Nephron (organoid): ENCODE measurements at regions not wholly inside any gene's neighbourhood (a gene's known extent, or its start where the extent isn't known, plus 50 kb on each side); places are given as distances from the start of the nearest gene placed in this dataset.
"Not testable (repeated sequence)": the region's sequence is repeated elsewhere in the genome, so short reads cannot be mapped to it uniquely, and the experiment has no call there.

Experiments used
- H3K27ac Mint-ChIP-seq, 3 experiments: 2 replicates each; pipeline ENCODE4 v1.8.0; 2020; ENCODE audit warnings: mixed read lengths in 3 of 3, mild to moderate bottlenecking in 2 of 3, moderate library complexity in 1 of 3
- H3K27me3 Mint-ChIP-seq: 2 replicates; pipeline ENCODE4 v1.8.0; 2021; ENCODE audit warnings: low read depth, mild to moderate bottlenecking, moderate library complexity, mixed read lengths
- H3K36me3 Mint-ChIP-seq: 2 replicates; pipeline ENCODE4 v1.8.0; 2020; ENCODE audit warnings: low read depth, mixed read lengths
- H3K4me1 Mint-ChIP-seq: 2 replicates; pipeline ENCODE4 v1.8.0; 2020; ENCODE audit warnings: mixed read lengths
- H3K4me3 Mint-ChIP-seq, 3 experiments: 2 replicates each; pipeline ENCODE4 v1.8.0; 2020; ENCODE audit warnings: mild to moderate bottlenecking in 3 of 3, mixed read lengths in 3 of 3, moderate library complexity in 2 of 3
- H3K9me3 Mint-ChIP-seq: 2 replicates; pipeline ENCODE4 v1.8.0; 2020; ENCODE audit warnings: mixed read lengths
- CTCF ChIP-seq, 3 experiments: fragments of 200-600 bp; sonication (generic); IDR thresholded peaks; one replicate each; pipeline ENCODE4 v1.5.0; 2021; ENCODE audit warnings: antibody characterized with exemption in 3 of 3; ENCODE audit not compliant: unreplicated experiment in 3 of 3

- Mint-ChIP-seq H3K4me1 (peaks cover 6% of the 10 kb centered on the region), H3K4me3 (no peak overlapping the region), H3K27me3 (no peaks in the 10 kb centered on the region), H3K36me3 (no peaks in the 10 kb centered on the region), H3K27ac (no peak overlapping the region), H3K9me3 (peaks cover 14% of the 10 kb centered on the region)
- TF ChIP-seq CTCF (IDR thresholded peaks at IDR 0.05; ENCODE audit: unreplicated experiment in 3 of 3) = no peak
These were observed 202.9 kb downstream of the RPS24 start for GRCh38 chr10:78236416-78237015.

- not testable (repeated sequence) for H3K27ac Mint-ChIP-seq, H3K4me1 Mint-ChIP-seq, H3K4me3 Mint-ChIP-seq, H3K36me3 Mint-ChIP-seq, H3K27me3 Mint-ChIP-seq
- peaks cover 21% of the 10 kb centered on the region for H3K9me3 Mint-ChIP-seq
These were observed 204.3 kb downstream of the RPS24 start for GRCh38 chr10:78237951-78238350.

- Mint-ChIP-seq H3K4me1 (peaks cover 4% of the 10 kb centered on the region), H3K27me3 (peaks cover 10% of the 10 kb centered on the region), H3K36me3 (peaks cover 18% of the 10 kb centered on the region), H3K27ac (no peak overlapping the region), H3K9me3 (peaks cover 33% of the 10 kb centered on the region), H3K4me3 (no peak overlapping the region)
- no peak for TF ChIP-seq CTCF (IDR thresholded peaks at IDR 0.05; ENCODE audit: unreplicated experiment in 3 of 3)
These were observed 213.6 kb downstream of the RPS24 start for GRCh38 chr10:78247266-78247665.

- Mint-ChIP-seq H3K4me1 (peaks cover 4% of the 10 kb centered on the region), H3K27ac (no peak overlapping the region), H3K27me3 (peaks cover 12% of the 10 kb centered on the region), H3K4me3 (no peak overlapping the region), H3K36me3 (peaks cover 17% of the 10 kb centered on the region), H3K9me3 (peaks cover 31% of the 10 kb centered on the region)
- no peak for TF ChIP-seq CTCF (IDR thresholded peaks at IDR 0.05; ENCODE audit: unreplicated experiment in 3 of 3)
These were observed 214.2 kb downstream of the RPS24 start for GRCh38 chr10:78247821-78248220.

- Mint-ChIP-seq H3K9me3 (peaks cover 21% of the 10 kb centered on the region), H3K27ac (peak overlapping the region in 1 of 3 experiments; percentile 3), H3K4me1 (peaks cover 4% of the 10 kb centered on the region), H3K36me3 (peaks cover 17% of the 10 kb centered on the region), H3K4me3 (no peak overlapping the region), H3K27me3 (peaks cover 17% of the 10 kb centered on the region)
- no peak for TF ChIP-seq CTCF (IDR thresholded peaks at IDR 0.05; ENCODE audit: unreplicated experiment in 3 of 3)
These were observed 215.2 kb downstream of the RPS24 start for GRCh38 chr10:78248651-78249464.

- Mint-ChIP-seq H3K36me3 (peaks cover 13% of the 10 kb centered on the region), H3K27ac (no peak overlapping the region), H3K27me3 (peaks cover 21% of the 10 kb centered on the region), H3K9me3 (peaks cover 18% of the 10 kb centered on the region), H3K4me1 (peaks cover 4% of the 10 kb centered on the region), H3K4me3 (no peak overlapping the region)
- no peak for TF ChIP-seq CTCF (IDR thresholded peaks at IDR 0.05; ENCODE audit: unreplicated experiment in 3 of 3)
These were observed 216.0 kb downstream of the RPS24 start for GRCh38 chr10:78249690-78250089.
